Kidney (tissue), 13 donors: ENCODE measurements at regions not wholly inside any gene's neighbourhood (a gene's known extent, or its start where the extent isn't known, plus 50 kb on each side); places are given as distances from the start of the nearest gene placed in this dataset.

ENCODE experiments used
- DNase-seq, 5 donors: peaks; one replicate each; pipeline ENCODE4 v3.0.0-alpha.2; 2013 to 2020
- FAIRE-seq: peaks from 2 replicates; lab custom pipeline; 2012; peaks lifted over from hg19 to GRCh38; lab: Jason Lieb, UNC
- H3K27ac ChIP-seq, 2 donors: one replicate each; pipeline ENCODE4 v1.7.0; 2013; ENCODE audit warnings: low read depth in 2 of 2, low read length in 2 of 2, inconsistent platforms in 1 of 2
- H3K27me3 ChIP-seq: one replicate; pipeline ENCODE4 v1.7.1; 2013; ENCODE audit warnings: low read length, inconsistent platforms; ENCODE audit not compliant: control insufficient read depth, insufficient read depth
- H3K36me3 ChIP-seq, 3 donors: one replicate each; pipeline versions ENCODE4 v1.7.0 to v1.7.1; 2013; ENCODE audit warnings: low read length in 3 of 3, control low read depth in 1 of 3, inconsistent platforms in 1 of 3; ENCODE audit not compliant: insufficient read depth in 3 of 3, control insufficient read depth in 2 of 3
- H3K4me1 ChIP-seq, 3 donors: one replicate each; pipeline versions ENCODE4 v1.7.0 to v1.7.1; 2013; ENCODE audit warnings: low read length in 3 of 3, inconsistent platforms in 1 of 3, low read depth in 1 of 3; ENCODE audit not compliant: control insufficient read depth in 2 of 3, insufficient read depth in 2 of 3
- H3K4me3 ChIP-seq, 3 donors: one replicate each; pipeline versions ENCODE4 v1.7.0 to v1.8.1; 2013; ENCODE audit warnings: low read length in 3 of 3, control low read depth in 1 of 3, inconsistent platforms in 1 of 3
- H3K9ac ChIP-seq, 3 donors: one replicate each; pipeline versions ENCODE4 v1.7.0 to v1.7.1; 2013; ENCODE audit warnings: low read length in 3 of 3, control low read depth in 1 of 3, inconsistent platforms in 1 of 3
- H3K9me3 ChIP-seq, 3 donors: one replicate each; pipeline versions ENCODE4 v1.7.0 to v1.7.1; 2013; ENCODE audit warnings: low read length in 3 of 3, control low read depth in 1 of 3, inconsistent platforms in 1 of 3; ENCODE audit not compliant: control insufficient read depth in 2 of 3, insufficient read depth in 1 of 3
- intact Hi-C: fragments of 100-400 bp; cut with DNase I; formaldehyde crosslinking; loops from one replicate; pipeline ENCODE4 v1.11.1; 2022
- TF ChIP-seq, protein P1 (sequence below): IDR thresholded peaks from 3 replicates; pipeline ENCODE4 v1.5.1; 2012; ENCODE audit warnings: mild to moderate bottlenecking, moderate library complexity, borderline replicate concordance; ENCODE audit not compliant: insufficient read depth; ENCODE audit errors: extremely low read depth
- donor health status: control.
- donor health status: control.
- donor health status: control.
- donor health status: control.
- donor health status: control.
- donor health status: DM: yes; HTN: yes; CAD: no.
- donor health status: Normal renal cell carcinoma (clear cell type).

DNA sequence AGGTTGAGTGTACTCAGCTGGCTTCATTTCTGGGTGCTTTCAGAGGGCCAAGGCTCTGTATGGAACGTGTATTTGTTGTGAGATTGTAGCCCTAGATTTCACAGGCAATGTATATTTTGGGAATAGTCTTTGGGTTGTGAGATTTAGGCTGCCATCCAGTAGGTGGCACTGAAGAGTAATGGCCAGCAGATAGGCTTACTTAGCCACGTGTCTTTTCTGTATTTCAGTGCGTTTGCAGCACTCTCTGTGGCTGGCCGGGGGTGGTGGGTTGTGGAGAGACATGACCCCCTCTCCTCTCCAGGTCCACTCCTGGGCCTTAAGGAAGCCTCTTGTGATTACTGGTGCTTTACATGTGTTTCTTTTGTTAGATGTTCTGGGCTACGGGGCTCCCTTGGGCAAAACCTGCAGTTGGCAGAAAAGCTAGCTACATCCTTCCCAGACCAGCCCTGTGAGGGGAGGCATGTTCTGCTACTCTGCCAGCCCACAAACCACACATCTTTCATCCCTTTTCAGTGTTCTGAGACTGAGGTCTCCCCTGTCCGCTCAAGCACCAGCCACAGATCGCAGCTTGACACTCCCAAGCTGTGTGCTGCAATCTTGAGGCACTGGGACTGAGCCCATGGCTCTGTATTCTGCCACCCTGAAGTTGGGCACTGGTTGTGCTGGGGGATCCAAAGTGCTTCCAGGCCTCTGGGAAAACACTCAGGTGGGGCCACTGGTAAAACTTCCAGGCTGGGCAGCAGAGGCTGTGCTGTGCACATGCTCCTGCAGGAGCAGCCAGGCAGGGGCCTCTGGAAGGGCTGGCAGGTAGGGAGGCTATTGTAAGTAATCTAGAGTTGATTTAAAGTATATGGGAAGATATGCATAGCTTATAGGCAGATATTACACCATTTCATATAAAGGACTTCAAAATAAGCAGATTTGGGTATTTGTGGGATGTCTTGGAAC lies 1096.8 kb upstream of the PCDH20 start:
- Histone ChIP-seq H3K36me3 (no peaks in the 10 kb centered on the region), H3K27ac (no peak overlapping the region), H3K27me3 (no peaks in the 10 kb centered on the region), H3K4me1 (no peaks in the 10 kb centered on the region), H3K9me3 (no peaks in the 10 kb centered on the region), H3K9ac (no peak overlapping the region), H3K4me3 (no peak overlapping the region)
- intact Hi-C loops = no loop called here
- DNase-seq (peak; percentile 34 to 48 (median 37)), FAIRE-seq (no peak)
- TF ChIP-seq, protein P1, sequence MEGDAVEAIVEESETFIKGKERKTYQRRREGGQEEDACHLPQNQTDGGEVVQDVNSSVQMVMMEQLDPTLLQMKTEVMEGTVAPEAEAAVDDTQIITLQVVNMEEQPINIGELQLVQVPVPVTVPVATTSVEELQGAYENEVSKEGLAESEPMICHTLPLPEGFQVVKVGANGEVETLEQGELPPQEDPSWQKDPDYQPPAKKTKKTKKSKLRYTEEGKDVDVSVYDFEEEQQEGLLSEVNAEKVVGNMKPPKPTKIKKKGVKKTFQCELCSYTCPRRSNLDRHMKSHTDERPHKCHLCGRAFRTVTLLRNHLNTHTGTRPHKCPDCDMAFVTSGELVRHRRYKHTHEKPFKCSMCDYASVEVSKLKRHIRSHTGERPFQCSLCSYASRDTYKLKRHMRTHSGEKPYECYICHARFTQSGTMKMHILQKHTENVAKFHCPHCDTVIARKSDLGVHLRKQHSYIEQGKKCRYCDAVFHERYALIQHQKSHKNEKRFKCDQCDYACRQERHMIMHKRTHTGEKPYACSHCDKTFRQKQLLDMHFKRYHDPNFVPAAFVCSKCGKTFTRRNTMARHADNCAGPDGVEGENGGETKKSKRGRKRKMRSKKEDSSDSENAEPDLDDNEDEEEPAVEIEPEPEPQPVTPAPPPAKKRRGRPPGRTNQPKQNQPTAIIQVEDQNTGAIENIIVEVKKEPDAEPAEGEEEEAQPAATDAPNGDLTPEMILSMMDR = peak; percentile 53

DNA sequence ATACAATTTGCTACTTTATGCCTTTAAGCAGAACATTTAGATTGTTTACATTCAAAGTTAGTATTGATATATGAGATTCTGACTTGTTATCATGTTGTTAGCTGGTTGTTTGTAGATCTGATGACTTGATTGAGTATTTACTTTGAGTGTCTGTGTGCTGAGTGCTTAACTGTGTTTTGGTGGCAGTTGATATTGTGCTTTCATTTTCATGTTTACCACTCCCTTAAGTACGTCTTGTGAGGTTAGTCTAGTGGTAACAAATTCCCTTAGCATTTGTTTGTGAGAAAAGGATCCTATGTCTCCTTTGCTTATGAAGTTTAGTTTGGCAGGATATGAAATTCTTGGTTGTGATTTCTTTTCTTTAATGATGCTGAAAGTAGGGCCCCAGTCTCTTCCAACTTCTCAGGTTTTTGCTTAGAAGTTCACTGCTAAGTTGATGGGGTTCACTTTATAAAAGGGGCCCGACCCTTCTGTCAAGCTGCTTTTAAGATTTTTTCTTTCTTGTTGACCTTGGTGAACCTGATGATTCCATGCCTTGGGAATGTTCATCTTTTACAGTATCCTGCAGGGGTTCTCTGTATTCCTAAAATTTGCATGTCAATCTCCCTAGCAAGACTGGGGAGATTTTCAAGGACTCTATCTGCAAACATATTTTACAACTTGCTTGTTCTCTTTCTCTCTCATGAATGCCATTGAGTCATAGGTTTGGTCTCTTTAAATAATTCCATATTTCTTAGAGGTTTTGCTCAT lies 1095.4 kb upstream of the PCDH20 start:
- no peak for DNase-seq
- FAIRE-seq = no peak
- Histone ChIP-seq H3K9me3 (no peaks in the 10 kb centered on the region), H3K27me3 (no peaks in the 10 kb centered on the region), H3K9ac (no peak overlapping the region), H3K4me3 (no peak overlapping the region), H3K36me3 (no peaks in the 10 kb centered on the region), H3K27ac (no peak overlapping the region), H3K4me1 (no peaks in the 10 kb centered on the region)
- TF ChIP-seq, protein P1 = no peak
- intact Hi-C loops = no loop called here

DNA sequence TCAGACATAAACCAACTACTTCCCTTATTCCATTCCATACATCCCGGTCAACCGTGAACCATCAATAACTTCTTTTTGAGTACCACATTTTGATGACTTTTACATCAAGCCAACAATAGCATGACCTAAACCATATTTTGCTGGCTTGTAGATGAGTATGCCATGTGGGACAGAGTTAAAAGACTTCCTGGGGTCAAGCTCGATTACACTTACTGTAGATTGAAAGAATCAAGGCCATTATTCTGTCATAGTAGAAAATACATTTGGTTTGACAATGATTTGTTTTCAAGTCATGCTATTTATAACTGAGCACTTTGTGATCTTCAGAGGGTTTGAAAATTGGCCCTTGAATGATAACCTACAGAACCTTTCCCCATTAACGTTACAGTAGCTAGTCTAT lies 1086.9 kb upstream of the PCDH20 start:
- H3K4me1 ChIP-seq = no peaks in the 10 kb centered on the region
- no peaks in the 10 kb centered on the region for H3K36me3 ChIP-seq
- intact Hi-C loops = no loop called here
- H3K9ac ChIP-seq = no peak overlapping the region
- TF ChIP-seq, protein P1 = no peak
- FAIRE-seq = no peak
- H3K27ac ChIP-seq = no peak overlapping the region
- H3K4me3 ChIP-seq = no peak overlapping the region
- DNase-seq = no peak
- no peaks in the 10 kb centered on the region for H3K27me3 ChIP-seq
- no peaks in the 10 kb centered on the region for H3K9me3 ChIP-seq
